ENCODE measurements at regions not wholly inside any gene's neighbourhood (a gene's known extent, or its start where the extent isn't known, plus 50 kb on each side); places are given as distances from the start of the nearest gene placed in this dataset.

GRCh38 chr16:85254051-85254450, 141.8 kb upstream of the CIBAR2 start:
- no peak for DNase-seq (ENCODE audit: low read depth in 1 of 2, low spot score in 1 of 2)

- DNase-seq (ENCODE audit: low read depth in 1 of 2, low spot score in 1 of 2) = no peak
These were observed 142.6 kb upstream of the CIBAR2 start for GRCh38 chr16:85254921-85255320.

DNA sequence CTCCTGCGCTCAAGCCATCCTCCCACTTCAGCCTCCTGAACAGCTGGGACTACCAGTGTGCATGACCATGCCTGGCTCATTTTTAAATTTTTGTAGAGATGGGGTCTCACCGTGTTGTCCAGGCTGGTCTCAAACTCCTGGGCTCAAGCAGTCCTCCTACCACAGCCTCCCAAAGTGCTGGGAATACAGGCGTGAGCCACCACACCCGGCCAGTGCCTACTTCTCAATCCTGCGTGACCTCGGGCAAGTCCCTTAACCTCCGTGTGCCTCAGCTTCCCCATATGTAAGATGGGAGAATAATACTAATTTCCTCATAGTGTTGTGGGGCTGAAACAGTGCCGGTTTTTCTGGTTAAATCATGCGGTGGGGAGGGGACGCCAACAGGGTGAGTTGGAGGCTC, 143.5 kb upstream of the CIBAR2 start:
- DNase-seq (ENCODE audit: low read depth in 1 of 2, low spot score in 1 of 2) = no peak

GRCh38 chr16:85256190-85256739, 144.0 kb upstream of the CIBAR2 start:
- DNase-seq (ENCODE audit: low read depth in 1 of 2, low spot score in 1 of 2) = no peak

GRCh38 chr16:85257483-85257882, 145.2 kb upstream of the CIBAR2 start:
- DNase-seq (ENCODE audit: low read depth in 1 of 2, low spot score in 1 of 2) = no peak

DNA sequence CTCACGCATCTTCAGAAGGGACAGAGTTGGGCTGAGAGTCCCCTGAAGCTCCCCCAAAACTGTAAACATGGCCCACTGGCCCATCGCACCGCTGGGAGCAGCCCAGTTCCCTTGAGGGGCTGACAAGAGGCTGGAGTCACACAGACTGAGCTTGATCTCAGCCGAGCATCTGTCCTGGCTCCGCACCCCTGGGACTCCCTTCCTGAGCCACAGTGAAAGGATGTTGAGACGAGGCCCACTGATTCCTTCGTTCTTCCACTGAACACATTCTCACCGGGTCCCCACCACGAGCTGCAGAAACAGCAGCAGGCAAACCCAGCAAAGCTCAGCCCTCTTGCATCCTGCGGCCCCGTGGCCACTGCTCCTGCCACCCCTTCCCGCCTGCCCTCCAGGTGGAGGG, 145.9 kb upstream of the CIBAR2 start:
- no peak for DNase-seq (ENCODE audit: low read depth in 1 of 2, low spot score in 1 of 2)

DNA sequence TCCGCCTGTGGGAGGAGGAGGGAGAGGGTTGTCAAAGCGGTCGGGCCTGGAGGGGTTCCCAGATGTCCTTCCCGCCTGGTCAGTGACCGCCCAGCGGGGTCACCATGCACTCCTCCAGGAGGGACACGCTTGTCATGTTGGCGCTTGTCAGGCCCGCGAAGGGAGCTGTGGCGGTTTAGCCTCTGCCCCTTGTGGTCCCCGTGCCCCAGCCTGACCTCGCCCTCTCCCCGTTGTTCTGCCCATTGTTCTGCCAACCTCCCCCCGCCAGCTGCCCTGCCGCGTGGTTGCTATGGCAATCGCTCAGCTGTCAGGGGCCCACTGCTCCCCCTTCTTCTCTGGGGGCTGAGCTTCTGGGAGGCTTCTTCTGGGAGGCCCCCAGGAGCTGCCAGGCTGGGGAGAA, 146.4 kb upstream of the CIBAR2 start:
- DNase-seq (ENCODE audit: low read depth in 1 of 2, low spot score in 1 of 2) = no peak

DNA sequence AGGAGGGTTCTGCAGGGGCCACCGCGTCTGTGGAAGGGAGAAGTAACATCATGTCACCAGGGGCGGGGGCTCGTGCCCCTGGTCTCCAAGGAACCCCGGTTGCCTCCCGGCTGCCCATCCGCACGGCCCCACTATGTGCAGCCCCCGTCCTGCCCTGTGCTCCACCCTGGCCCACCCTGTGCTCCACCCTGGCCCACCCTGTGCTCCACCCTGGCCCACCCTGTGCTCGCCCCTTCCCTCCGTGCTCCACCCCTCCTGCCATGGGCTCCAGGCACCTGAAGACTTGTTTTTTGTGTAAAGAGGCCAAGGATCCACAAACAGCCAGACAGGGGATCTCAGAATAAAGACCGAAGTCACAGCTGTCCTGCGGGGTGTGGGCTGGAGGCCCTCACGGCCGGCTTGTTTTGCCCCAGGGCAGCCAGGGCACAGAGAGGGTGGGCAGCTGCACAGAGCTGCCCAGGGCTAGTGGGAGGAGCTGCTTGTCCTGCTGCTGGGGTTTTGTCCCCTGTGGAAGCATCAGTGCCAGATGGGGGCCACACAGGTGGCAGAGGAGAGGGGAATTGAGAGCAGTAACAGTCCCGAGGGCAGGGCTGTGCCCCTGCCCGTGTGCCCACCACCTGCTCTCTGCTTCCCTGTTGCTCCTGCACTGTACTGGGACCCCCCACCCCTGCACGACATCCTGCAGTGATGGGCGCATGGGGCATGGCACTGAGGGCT, 147.0 kb upstream of the CIBAR2 start:
- no peak for DNase-seq (ENCODE audit: low read depth in 1 of 2, low spot score in 1 of 2)

GRCh38 chr16:85259832-85260167, 147.5 kb upstream of the CIBAR2 start:
- DNase-seq (ENCODE audit: low read depth in 1 of 2, low spot score in 1 of 2) = no peak

- DNase-seq (ENCODE audit: low read depth in 1 of 2, low spot score in 1 of 2) = no peak
These were observed 148.9 kb upstream of the CIBAR2 start for GRCh38 chr16:85261204-85261603.

GRCh38 chr16:85261657-85262557, 149.6 kb upstream of the CIBAR2 start:
- DNase-seq (ENCODE audit: low read depth in 1 of 2, low spot score in 1 of 2) = no peak

DNA sequence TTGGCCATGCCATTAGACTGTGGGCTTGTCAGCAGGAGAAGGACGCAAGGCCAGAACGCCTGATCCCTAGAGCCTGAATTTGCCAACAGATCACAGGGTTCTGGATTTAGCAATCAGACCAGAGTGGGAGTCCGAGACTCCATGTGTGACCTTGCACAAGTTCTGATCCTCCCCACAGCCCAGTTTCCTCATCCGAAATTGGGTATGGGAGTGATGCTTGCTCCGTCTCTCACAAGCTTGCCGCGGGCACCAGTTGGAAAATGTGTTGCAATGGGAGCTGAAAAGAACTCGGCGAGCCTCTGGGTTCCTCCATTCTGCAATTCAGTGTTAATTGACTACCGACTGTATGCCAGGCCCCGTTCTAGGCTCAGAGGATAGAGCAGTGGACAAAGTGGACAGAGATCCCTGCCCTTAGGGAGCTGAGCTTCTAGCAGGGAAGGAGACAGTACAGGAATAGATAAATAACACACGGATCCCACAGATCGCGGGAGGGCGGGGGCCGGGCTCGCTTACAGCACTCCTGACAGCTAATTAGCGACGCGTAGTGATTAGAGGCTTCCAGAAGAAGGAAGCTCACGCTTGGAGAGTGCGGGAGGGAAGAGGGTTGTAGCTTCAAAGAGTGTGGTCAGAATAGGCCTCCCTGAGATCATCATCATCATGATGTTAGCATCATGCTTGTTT, 150.4 kb upstream of the CIBAR2 start:
- no peak for DNase-seq (ENCODE audit: low read depth in 1 of 2, low spot score in 1 of 2)

DNA sequence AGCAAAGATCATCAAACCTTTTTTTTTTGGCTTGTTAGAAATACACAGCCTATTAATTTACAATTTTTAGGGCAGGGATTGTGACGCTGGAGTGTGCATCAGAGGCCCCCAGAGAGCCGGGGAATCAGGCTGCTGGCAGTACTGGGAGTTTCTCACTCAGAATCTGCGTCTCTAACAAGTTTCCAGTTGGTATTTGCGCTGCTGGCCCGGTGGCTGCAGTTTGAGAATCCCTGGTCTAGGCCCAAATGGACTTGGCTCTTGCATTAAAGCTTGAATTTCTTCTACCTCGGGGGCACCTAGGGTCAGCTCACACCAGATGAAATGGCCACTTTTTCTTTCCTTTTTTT, 150.9 kb upstream of the CIBAR2 start:
- no peak for DNase-seq (ENCODE audit: low read depth in 1 of 2, low spot score in 1 of 2)

DNA sequence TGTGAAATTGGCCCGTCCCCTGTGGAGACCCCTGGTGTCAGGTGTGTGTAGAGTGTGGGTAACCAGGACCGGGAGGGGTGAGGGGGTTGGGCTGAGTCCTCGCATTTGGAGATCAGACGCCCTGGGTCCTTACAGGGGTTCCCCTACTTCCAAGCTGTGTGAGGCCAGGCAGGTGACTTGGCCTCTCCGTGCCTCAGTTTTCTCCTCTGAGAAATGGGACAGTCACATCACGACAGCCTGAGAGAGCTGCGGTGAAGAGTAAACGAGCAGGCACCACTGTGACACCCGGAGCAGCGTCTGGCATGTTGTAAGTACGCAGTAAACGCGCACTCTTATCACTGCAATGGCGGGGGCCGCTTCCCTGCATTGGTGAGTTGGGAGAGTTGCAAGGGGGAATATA, 152.5 kb upstream of the CIBAR2 start:
- DNase-seq (ENCODE audit: low read depth in 1 of 2, low spot score in 1 of 2) = no peak

DNA sequence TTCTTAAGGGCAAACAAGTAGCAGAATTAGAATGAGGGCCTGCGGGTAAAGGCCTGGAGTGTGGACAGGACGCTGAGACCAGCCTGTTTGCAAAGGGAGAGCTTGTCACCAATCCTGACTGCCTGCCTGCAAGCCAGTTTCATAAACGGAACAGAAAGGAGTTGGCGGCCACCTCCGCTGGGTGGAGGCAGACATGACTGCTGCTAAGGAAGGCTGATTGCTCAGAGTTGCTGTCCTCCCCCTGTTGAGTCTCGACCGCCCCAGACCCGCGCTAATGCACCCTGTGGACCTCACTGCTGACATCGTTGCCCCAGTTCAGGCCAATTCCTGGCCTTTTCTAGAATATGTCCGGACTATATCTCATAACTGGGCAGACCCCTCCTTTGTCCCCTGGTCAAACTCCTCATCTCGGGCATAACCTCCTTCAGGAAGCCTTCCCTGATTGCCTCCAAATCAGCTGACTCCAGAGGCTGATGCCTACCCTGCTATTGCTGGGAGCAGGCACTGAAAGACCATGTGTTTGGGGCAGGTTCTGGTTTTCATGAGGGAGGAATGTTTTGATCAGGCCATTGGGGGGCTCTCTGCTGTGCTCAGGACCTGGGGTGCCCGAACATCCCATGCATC, 153.0 kb upstream of the CIBAR2 start:
- no peak for DNase-seq (ENCODE audit: low read depth in 1 of 2, low spot score in 1 of 2)

- DNase-seq (ENCODE audit: low read depth in 1 of 2, low spot score in 1 of 2) = no peak
These were observed 153.5 kb upstream of the CIBAR2 start for GRCh38 chr16:85265810-85266209.

- DNase-seq (ENCODE audit: low read depth in 1 of 2, low spot score in 1 of 2) = no peak
These were observed 154.6 kb upstream of the CIBAR2 start for GRCh38 chr16:85266857-85267256.

DNA sequence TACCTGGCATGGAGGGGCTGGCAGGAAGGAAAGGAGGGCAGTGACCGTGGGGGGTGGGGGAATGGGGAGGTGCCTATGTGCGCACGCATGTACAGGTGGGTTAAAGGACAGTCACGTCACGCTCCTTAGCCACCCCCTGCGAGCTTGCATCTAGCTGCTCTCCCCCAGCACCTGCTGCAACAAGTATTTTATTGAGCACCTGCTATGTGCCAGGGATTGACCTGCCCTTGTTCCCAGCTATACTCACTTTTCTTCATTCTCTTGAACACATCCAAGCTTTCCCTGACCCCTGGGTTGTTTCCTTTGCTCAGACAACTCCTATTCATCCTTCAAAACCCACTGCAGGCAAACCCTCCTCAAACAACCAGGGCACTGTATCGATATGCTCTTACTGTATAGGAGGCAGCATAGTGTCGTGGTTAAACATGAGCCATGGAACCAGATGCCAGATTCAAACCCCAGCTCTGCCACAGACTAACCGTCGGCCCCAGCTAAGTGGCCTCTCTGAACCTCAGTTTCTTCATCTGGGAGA, 155.2 kb upstream of the CIBAR2 start:
- no peak for DNase-seq (ENCODE audit: low read depth in 1 of 2, low spot score in 1 of 2)

GRCh38 chr16:85269165-85269564, 156.9 kb upstream of the CIBAR2 start:
- DNase-seq (ENCODE audit: low read depth in 1 of 2, low spot score in 1 of 2) = no peak

- DNase-seq (ENCODE audit: low read depth in 1 of 2, low spot score in 1 of 2) = no peak
These were observed 158.1 kb upstream of the CIBAR2 start for GRCh38 chr16:85270374-85270773.

DNA sequence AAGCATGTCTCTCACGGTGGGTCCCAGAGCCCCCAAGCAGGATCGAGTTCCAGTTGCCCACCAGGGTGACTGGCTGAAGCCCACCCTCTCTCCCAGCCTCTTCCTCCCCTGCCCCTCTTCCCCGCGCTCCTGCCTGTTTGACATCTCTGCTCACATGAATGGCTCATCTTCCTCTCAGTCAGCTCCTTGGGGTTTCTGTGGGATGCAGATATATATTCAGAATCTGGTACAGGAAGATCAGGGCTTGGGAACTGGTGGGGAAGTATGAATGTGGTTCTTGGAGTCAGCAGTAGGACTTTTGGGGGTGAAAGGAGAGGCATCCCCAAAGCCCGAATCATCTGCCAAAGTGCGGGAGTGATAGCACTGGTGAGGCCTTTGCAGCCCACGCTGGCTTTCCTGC, 158.9 kb upstream of the CIBAR2 start:
- DNase-seq (ENCODE audit: low read depth in 1 of 2, low spot score in 1 of 2) = no peak
